ENCODE measurements at regions not wholly inside any gene's neighbourhood (a gene's known extent, or its start where the extent isn't known, plus 50 kb on each side); places are given as distances from the start of the nearest gene placed in this dataset.
A peak's percentile ranks its signal among the peaks of the same experiment; 100 is the strongest.
"Not testable (repeated sequence)": the region's sequence is repeated elsewhere in the genome, so short reads cannot be mapped to it uniquely, and the experiment has no call there.

DNA sequence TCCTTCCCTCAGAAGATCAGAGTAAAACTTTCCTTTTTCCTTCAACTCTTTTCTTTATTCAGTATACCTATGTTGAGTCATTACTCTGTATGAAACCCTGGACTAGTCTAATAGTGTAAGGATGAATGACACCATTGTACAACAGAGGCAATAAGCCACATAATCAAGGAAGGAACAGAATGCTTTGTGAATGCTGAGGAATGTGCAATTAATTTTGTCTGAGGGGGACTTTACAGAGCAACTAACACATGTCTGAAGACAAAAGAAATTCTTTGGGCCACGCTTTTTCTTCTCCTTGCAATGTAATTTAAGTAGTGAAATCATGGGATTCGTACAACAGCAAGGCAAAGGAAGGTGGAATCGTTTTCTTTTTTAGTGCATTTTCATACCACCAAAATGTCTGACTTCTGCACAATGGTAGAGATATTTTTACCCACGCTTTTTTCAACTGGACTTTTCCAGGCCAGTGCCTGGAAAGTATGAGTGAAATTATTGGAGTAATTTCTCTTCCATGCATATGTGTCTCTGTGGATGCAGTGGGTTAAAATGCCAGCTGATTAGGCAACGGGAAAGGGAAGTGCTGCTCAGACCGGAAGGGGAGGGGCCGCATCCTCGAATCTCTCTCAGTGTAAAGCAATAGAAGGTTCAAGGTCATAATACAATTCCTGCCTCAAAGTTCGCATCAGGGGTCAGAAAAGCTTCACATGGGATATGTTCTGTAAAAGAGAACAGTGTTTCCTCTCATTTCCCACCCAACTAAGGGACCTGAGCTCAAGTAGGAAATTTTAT is 89.9 kb upstream of the MTHFD1L start:
- DNase-seq: no peak

DNA sequence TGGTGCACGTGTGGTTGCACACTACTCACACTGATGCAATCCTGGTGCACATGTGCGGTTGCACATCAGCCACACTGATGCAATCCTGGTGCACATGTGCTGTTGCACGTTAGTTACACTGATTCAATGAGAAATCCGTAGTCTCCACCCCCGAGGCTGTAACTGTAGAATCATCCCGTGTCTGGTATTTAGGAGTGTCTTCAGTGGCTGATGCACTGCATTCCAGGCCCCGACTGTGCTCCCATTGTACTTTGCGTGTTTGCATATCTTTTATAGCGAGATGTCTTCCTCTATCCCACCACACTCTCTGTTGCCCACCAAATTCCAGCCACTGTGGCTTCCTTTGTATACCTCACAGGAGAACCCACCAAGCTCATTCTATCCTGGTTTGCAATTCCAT is 87.8 kb upstream of the MTHFD1L start:
- no peak for DNase-seq

DNA sequence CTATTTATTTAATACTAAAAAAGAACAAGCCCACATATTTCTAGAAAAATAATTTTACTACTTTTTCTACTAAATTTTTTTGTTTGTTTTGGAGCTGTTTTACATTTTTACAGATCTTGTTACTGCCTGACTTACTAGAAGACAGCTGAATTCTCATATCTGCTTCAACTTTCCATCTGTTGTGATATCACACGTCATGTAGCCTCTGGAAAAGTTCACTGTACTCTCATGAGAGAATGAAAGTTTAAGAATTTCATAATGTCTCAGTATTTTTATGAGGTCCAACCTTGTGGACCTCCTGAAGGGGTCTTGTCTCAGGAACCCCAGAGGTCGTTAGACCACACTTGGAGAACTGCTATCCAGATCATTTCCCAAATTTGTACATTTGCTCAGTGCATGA is 81.7 kb upstream of the MTHFD1L start:
- no peak for DNase-seq

DNA sequence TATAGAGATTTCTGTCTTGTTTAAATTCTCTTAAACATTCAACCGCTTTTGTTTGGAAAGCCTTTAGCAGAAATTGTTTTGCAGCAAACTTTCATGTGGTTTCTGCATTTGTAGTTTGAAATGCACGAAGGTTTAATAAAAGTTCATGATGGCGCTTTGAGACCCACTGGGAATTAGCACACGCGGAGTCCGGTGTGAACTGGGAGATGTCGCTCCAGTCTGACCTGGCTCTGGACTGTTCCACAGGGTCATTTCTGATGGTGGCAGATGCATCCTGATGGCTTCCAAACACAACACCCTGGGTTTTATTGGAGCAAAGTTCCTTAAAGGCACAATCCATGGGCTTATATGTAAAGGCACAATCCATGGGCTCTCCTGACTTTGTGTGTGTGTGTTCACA is 78.1 kb upstream of the MTHFD1L start:
- no peak for DNase-seq

DNA sequence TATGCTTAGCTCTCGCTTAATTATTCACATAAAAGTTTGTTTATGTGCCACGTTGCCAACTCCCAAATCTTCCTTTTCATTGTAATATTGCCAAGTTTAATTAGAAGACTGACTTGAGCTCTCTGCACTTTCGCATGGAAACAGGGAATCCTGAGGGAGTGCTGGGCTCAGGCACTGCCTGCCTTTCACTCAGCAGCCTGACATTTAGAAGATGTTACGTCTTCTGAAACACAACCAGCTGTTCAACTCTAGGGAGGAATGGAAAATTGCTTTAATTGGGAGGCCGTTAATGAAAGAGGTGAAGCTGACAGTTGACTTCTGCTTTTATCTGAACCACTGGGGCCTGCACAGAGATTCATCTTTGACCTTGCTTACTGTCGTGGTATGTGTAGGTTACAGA is 77.4 kb upstream of the MTHFD1L start:
- DNase-seq: no peak

DNA sequence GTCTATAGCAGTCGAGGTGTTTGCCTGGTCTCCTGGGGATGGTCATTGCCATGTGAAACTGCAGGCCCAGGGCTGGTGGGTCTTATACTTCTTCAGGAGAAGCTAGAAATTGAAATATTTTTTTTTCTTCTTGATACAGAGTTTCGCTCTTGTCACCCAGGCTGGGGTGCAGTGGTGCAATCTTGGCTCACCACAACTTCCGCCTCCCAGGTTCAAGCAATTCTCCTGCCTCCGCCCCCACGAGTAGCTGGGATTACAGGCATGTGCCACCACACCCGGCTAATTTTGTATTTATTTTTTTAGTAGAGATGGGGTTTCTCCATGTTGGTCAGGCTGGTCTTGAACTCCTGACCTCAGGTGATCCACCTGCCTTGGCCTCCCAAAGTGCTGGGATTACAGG is 75.6 kb upstream of the MTHFD1L start:
- DNase-seq: not testable (repeated sequence)

DNA sequence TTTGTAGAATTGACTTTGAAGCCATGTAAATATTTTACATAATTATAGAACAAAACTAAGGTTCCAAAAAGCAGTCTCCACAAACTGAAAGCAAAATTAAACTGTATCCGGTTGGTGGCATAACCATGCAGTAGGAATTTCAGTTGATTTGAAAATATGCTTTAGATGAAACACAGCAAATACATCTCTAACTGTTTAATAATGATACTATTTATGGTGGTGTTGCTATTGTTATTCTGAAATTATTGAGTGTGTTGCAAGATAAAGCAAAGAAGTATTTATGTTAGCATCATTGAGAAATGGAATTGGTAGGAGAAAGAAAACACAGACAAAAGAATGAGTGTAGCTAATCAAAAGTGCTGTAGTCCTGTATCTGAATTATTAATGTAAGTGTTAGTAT is 73.8 kb upstream of the MTHFD1L start:
- DNase-seq: no peak

DNA sequence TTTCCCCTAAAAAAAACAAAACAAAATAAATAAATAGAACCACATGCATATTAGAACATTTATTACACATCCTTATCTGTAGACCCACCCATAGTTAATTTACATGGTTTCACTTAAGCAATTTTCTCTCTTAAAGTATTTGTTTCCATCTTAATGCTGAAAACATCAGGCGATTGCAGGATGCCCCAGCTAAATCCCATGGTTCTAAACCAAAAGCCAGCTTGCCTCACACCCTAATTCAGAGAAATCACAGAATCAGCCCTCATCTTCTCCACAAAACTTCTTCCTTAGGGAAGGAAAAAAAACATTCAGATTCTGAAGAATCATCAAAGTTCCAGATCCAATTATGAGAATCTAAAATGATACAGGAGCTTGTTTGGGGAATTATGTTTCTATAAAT is 67.6 kb upstream of the MTHFD1L start:
- DNase-seq: no peak

DNA sequence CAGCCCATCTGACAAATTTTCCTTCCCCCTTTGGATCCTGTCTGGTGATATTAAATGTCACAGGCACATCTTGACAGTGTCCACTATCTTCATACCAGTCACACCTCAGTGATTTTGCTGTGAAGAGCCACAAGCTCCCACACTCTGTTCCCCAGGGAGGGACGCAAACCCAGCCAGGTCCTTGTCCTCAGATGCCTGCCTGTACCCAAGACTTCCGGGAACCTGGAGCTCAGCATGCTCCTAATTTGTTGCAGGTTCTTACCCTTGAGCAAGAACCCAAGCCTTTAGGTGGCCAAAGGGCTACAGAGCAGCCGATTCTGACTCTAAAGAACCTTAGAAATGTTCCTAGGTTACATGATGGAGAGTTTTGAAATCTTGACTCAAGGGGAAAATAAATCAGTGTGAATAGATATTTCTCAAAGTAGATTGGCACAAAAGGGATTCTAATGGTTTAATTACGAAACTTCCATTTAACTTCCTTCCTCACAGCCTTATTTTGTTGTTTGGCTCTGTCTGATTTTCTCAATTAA is 66.2 kb upstream of the MTHFD1L start:
- DNase-seq: peak in 1 of 2 experiments; percentile 10

DNA sequence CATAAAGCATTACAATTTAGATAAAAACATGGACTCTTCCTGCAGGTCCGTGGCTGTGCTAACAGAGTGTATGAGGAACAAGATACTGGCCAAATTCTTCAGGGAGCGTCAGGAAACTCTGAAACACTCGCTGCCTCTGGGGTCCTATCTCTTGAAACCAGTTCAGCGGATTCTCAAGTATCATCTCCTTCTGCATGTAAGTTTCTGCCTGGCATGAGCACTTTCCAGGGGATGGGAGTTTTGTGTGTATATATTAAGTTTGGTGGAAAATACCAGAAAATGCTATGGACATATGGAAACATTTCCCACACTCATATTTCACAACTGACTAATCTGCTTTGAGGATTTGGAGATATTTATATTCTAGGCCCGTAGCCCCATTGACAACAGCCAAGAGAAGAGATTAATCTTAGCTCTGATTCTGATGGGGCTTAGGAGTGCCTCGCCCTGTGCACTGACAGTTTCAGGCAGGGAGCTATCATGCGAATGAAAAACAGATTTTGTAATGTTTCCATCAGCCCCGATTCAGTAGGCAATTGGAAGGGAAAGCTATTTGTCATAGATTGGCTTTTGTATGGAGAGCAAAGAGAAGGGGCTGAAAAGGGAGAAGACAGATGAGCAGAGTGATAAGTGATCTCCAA is 64.7 kb upstream of the MTHFD1L start:
- no peak for DNase-seq

DNA sequence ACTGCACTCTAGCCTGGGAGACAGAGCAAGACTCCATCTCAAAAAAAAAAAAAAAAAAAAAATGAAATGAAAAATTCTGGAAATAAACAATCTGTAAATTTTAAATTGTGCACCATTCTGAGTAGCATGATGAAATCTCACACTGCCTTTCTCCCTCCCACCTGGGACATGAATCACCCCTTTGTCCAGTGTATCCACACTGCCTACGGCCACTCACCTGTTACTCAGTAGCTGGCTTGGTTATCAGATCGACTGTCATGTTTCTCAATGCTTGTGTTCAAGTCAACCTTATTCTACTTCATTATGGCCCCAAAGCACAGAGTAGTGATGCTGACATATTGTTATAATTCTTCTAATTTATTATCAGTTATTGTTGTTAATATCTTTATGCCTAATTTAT is 58.7 kb upstream of the MTHFD1L start:
- DNase-seq: no peak

DNA sequence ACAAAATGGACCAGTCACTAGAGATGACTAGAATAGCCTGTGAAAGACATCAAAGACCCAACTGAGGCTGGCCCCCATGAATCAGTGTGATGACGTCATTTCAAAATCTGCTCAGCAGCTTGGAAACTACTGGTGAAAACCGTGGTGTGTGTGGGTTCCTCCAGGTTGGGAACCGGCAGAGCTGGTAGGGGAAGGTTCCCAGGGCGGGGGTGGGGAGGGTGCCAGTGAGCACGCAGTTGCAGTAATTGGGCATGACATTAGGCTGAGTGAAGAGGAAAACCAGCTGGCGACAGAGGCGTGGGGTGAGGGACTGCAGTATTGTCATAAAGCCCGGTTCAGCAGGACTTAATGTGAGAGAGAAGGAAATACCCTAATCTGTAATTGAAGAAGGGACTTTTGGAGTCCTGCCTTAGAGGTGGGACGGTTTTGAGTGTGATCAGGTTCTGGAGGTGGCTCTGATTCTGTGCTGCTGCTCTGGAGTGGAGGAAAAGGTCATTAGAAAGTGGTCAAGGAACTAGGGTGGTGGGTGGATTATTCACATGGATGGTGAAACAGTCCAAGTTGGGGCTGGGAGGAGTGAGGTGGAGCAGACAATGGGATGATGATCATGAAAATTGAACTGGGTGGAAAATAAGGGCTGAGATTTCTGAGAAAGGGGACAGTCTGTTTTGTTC is 52.0 kb upstream of the MTHFD1L start:
- no peak for DNase-seq

DNA sequence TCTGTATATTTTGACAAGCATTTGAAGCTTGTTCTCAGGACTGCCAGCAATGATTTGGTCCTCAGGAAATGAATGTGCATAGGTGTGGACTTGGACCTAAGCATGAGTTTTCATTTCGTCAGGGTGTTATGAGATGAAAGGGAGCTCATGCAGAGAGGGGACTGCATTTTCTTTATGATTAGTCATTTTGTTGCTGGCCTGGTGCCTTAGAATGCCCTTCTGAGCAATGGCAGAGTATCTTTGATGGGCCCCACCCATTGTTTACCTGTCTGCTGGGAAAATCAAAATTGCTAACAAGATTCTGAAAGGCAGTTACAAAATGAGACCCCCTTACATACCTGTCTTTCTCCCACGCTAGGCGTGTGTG is 51.5 kb upstream of the MTHFD1L start:
- DNase-seq: no peak
